ENCODE measurements at regions not wholly inside any gene's neighbourhood (a gene's known extent, or its start where the extent isn't known, plus 50 kb on each side); places are given as distances from the start of the nearest gene placed in this dataset.
"Not testable (repeated sequence)": the region's sequence is repeated elsewhere in the genome, so short reads cannot be mapped to it uniquely, and the experiment has no call there.

DNA sequence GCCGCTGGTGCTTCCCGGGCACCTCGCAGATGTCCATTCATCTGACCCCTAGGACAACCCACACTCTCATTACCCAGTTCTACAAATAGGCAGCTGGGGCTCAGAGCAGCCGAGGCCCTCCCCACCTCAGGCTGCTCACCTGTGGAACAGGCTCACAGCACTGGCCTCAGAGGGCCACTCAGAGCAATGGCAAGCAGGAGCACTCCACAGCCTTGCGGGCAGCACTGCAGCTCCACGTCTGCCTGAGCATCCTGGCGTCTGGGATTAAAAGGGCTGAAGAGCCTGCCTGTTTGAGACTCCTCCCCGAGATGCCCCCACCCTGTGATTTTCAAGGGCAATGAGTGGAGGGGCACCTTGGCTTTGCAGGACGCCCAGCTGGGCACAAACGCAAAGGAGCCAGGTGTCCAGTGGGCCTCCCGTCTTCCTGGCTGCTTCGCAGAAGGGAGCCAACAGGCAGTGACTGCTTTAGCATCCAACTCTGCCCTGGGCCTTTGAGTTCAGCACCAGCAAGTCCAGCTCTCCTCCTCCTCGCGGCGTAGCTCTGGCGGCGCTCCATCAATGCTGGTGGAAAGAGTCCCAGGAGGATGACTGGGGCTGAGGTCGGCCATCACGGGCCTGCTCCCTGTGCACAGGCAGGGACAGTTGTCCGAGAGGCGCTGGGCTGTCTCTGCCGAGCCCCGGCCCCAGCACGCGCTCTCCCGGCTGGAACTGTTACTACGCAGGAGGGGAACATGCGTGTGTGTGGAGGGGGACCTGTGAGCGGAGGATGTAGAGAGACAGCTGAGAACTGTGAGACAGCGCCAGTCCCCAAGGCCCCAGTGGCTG, 297.2 kb downstream of the NDUFA10 start:
- no peak for DNase-seq (ENCODE audit: low read depth)

GRCh38 chr2:239727182-239727775, 297.9 kb downstream of the NDUFA10 start:
- no peak for DNase-seq (ENCODE audit: low read depth)

- DNase-seq (ENCODE audit: low read depth) = no peak
Observed at GRCh38 chr2:239726631-239727181, 298.4 kb downstream of the NDUFA10 start.

DNA sequence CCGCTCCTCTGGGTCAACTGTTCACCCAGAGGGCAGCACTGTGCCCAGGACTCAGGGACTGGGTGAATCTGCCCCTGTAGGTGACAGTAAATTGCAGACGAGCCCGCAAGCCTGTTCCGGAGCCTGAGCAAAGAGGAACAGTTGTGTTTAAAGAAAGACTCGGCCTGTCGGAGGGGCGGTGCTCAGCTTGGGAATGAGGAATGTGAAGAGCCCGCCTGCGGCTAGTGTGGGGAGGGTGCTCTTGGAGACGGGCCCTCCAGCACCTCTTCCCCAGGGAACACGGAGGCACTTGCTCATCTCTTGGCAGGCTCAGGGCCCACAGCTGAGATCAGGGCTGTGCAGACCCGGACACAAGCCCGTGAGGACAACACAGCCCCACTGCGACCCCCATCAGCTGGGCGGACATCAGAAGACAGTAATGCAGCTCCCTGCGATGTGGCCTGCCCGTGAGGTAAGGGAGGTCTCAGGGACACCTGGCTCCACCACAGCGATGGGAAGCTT, 299.0 kb downstream of the NDUFA10 start:
- no peak for DNase-seq (ENCODE audit: low read depth)

- no peak for DNase-seq (ENCODE audit: low read depth)
Observed at GRCh38 chr2:239725551-239725890, 299.6 kb downstream of the NDUFA10 start.

DNA sequence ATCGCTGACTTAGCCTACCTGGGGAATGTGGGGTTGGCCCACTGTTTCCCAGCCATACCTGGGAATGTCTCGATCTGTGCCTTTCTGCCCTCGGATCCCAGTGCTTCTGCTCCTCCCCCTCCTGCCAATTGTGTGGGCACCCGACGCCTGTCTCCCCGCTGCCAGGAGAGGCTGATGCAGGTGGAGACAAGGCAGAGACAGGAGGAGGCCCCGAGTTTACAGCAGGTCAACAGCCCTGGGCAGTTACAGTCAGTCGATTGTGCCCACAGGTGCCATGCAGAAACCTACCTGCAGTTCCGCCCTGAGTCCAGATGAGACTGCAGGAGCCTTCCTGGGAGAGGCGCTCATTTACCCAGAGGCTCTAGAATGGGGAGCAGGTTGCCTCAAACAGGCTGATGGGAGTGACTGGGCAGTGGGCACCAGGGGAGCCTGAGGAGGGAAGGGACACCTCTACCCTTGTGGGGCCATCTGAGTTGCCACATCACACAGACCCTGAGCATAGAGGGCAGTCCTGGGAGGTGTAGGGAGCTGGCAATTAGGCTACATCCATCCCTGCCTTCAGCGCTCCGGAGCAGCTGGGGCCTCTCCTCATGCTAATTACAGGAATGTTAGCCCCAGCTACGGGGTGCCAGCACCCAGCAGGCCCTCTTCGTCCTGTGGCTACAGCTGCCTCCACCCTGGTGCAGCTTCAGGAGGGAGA, 300.1 kb downstream of the NDUFA10 start:
- no peak for DNase-seq (ENCODE audit: low read depth)

- DNase-seq (ENCODE audit: low read depth) = no peak
Observed at GRCh38 chr2:239724194-239724849, 300.8 kb downstream of the NDUFA10 start.

GRCh38 chr2:239723486-239724193, 301.5 kb downstream of the NDUFA10 start:
- no peak for DNase-seq (ENCODE audit: low read depth)

- no peak for DNase-seq (ENCODE audit: low read depth)
Observed at GRCh38 chr2:239722760-239723470, 302.2 kb downstream of the NDUFA10 start.

- no peak for DNase-seq (ENCODE audit: low read depth)
Observed at GRCh38 chr2:239721991-239722759, 303.0 kb downstream of the NDUFA10 start.

GRCh38 chr2:239721531-239721930, 303.6 kb downstream of the NDUFA10 start:
- no peak for DNase-seq (ENCODE audit: low read depth)

DNA sequence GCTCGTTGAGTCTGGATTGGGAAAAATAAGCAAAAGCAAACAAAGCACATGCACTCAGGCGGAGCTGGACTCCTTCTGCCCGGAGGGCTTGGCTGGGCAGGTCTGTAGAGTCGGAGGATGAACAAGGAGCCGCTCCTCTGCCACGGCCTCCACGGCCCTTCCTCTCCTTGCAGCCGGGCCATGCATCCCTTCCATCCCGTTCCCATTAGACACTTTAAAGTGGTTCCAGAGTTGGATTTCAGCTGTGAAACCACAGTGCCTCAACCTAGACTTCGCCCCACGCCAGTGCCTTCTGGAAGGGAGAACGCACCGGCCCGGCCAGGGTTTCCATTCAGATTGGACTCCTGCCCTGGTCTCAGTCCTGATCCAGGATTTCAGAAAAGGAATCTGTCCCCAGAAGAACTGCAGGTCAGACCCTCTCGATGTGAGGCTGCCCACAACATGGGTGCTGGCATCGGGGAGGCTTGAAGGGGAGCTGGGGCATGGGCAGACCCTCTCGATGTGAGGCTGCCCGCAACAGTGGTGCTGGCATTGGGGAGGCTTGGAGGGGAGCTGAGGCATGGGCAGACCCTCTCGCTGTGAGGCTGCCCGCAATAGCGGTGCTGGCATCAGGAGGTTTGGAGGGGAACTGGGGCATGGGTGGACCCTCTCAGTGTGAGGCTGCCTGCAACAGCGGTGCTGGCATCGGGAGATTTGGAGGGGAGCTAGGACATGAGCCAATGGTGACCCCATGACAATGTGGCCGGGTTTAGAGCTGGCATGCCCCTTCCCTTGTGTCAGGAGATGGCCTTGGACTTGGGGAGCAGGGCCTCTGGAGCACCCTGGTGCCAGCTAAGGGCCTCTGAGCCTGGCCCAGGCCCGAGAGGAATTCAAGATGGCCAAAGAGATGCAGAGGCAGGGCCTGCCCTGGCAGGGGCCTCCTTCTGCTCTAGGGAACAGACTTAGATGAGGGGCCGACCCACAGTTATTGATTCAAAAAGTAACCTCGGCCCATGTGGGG, 304.5 kb downstream of the NDUFA10 start:
- DNase-seq (ENCODE audit: low read depth) = no peak

DNA sequence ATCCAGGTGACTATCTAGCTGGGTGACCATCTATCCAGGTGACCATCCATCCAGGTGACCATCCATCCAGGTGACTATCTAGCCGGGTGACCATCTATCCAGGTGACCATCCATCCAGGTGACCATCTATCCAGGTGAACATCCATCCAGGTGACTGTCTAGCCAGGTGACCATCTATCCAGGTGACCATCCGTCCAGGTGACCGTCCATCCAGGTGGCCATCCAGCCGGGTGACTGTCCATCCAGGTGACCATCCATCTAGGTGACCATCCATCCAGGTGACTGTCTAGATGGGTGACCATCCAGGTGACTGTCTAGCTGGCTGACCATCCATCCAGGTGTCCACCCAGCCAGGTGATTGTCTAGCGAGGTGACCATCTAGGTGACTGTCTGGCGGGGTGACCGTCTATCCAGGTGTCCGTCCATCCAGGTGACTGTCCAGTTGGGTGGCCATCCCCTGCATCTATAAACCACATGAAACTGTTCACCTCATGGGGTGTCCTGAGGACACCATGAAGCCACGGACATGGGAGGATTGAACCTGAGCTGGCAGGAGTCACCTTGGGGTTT, 305.3 kb downstream of the NDUFA10 start:
- DNase-seq (ENCODE audit: low read depth) = no peak

GRCh38 chr2:239718991-239719390, 306.2 kb downstream of the NDUFA10 start:
- DNase-seq (ENCODE audit: low read depth) = not testable (repeated sequence)

DNA sequence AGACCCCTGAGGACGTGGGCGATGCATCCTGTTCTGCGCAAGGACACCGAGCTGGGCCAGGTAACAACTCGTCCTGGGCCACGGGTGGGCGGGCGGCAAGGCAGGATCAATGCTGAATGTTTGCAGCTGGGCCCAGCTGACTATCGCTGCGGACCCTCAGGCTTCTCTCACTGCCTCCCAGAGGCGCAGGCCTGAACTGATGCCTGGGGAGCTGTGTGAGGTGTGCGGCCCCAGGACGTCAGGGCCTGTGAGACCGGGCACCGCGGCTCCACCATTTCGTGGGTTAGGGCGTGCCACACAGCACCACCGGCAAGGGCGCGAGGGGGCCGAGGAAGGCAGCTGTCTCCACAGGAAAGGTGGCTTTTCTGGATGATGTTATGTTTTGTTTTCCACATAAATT, 307.4 kb downstream of the NDUFA10 start:
- no peak for DNase-seq (ENCODE audit: low read depth)

GRCh38 chr2:239717319-239717675, 307.8 kb downstream of the NDUFA10 start:
- DNase-seq (ENCODE audit: low read depth) = no peak

DNA sequence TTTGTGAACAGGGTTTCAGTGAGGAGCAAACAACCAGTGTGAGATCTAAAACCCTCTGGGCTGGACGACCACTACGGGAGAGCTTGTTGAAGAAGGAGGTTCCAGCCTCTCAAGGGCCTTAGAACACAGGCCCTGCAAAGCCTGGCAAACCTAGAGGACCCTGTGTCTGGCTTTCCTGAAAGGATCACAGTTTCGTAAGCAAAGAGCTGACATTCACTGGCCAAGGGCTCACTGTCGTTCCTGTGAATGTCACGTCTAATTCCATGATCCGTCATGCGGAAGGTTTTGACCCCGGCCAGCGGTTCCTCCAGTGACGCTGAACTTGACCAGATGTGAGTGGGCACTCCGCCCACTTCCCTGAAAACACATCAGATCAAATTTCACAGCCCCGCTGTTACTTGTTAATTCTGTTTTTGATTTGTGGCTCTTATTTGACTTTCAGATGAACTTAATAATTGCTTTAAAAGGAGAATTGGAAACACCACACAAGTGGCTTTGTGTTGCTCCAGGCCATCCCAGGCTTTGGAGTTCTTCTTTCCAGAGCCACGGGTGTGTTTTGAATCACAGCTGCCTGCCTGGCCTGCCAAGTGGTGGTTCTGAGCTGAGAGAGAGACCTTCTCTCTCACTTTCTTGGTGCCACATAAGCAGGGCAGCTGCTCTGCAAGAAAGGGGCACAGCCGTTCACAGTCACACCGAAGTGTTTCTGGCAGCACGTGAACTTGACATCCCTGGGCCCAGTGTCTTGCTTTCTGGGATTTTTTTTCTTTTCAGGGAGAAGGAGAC, 308.4 kb downstream of the NDUFA10 start:
- no peak for DNase-seq (ENCODE audit: low read depth)

GRCh38 chr2:239716009-239716408, 309.1 kb downstream of the NDUFA10 start:
- DNase-seq (ENCODE audit: low read depth) = no peak

All from stimulated activated CD8-positive, alpha-beta memory T cell treated with anti-CD3 and anti-CD28 coated beads, Interleukin-15, amount 100 ng/mL, for 24 hours (primary cell).